Liver (tissue), 8 donors: ENCODE measurements at regions not wholly inside any gene's neighbourhood (a gene's known extent, or its start where the extent isn't known, plus 50 kb on each side); places are given as distances from the start of the nearest gene placed in this dataset.

Source experiments
- DNase-seq: peaks from one replicate; pipeline ENCODE4 v3.0.0-alpha.2; 2017; ENCODE audit warnings: low spot score
- H3K27ac ChIP-seq, 2 donors: one replicate each; pipeline ENCODE4 v1.7.0; 2013; ENCODE audit warnings: inconsistent platforms in 2 of 2, low read length in 2 of 2, control low read depth in 1 of 2, low read depth in 1 of 2, mild to moderate bottlenecking in 1 of 2
- H3K27me3 ChIP-seq, 4 donors: one replicate each; pipeline versions ENCODE4 v1.6.1 to v1.7.0; 2013; ENCODE audit warnings: low read length in 3 of 4, inconsistent platforms in 1 of 4, mild to moderate bottlenecking in 1 of 4, moderate library complexity in 1 of 4; ENCODE audit not compliant: control insufficient read depth in 4 of 4, insufficient read depth in 4 of 4
- H3K36me3 ChIP-seq, 4 donors: one replicate each; pipeline versions ENCODE4 v1.6.1 to v1.7.0; 2013; ENCODE audit warnings: low read length in 3 of 4, mild to moderate bottlenecking in 3 of 4, low read depth in 1 of 4, moderate library complexity in 1 of 4; ENCODE audit not compliant: control insufficient read depth in 4 of 4, insufficient read depth in 3 of 4
- H3K4me1 ChIP-seq, 4 donors: one replicate each; pipeline versions ENCODE4 v1.6.1 to v1.7.0; 2013; ENCODE audit warnings: low read length in 3 of 4, mild to moderate bottlenecking in 3 of 4, moderate library complexity in 1 of 4; ENCODE audit not compliant: control insufficient read depth in 4 of 4, insufficient read depth in 4 of 4
- H3K4me3 ChIP-seq, 3 donors: one replicate each; pipeline versions ENCODE4 v1.6.1 to v1.7.0; 2013; ENCODE audit warnings: low read length in 3 of 3, control low read depth in 1 of 3, low read depth in 1 of 3, mild to moderate bottlenecking in 1 of 3
- H3K9ac ChIP-seq, 2 donors: one replicate each; pipeline ENCODE4 v1.7.0; 2013; ENCODE audit warnings: low read length in 2 of 2, mild to moderate bottlenecking in 2 of 2, moderate library complexity in 2 of 2, control low read depth in 1 of 2, low read depth in 1 of 2
- H3K9me3 ChIP-seq, 4 donors: one replicate each; pipeline versions ENCODE4 v1.6.1 to v1.7.0; 2013; ENCODE audit warnings: low read length in 3 of 4; ENCODE audit not compliant: control insufficient read depth in 4 of 4
- ATF3 ChIP-seq: IDR thresholded peaks from 2 replicates; pipeline ENCODE4 v1.6.1; 2016; ENCODE audit warnings: antibody characterized with exemption
- CTCF ChIP-seq: fragments of 150-350 bp; IDR thresholded peaks from 2 replicates; pipeline ENCODE4 v1.5.1; 2017; ENCODE audit warnings: improper control_type of control experiment, low read depth, low read length; ENCODE audit not compliant: missing input control
- EGR1 ChIP-seq, 2 donors: IDR thresholded peaks; 2 replicates each; pipeline ENCODE4 v1.6.1; 2016 to 2018; ENCODE audit warnings: antibody characterized with exemption in 2 of 2, low read depth in 2 of 2
- FOXA1 ChIP-seq: IDR thresholded peaks from 2 replicates; pipeline ENCODE4 v1.6.1; 2016; ENCODE audit warnings: antibody characterized with exemption
- FOXA2 ChIP-seq: IDR thresholded peaks from 2 replicates; pipeline ENCODE4 v1.6.1; 2016; ENCODE audit warnings: antibody characterized with exemption
- GABPA ChIP-seq, 2 donors: IDR thresholded peaks in 1 of 2; conservative IDR thresholded peaks in 1 of 2; 2 replicates each; pipeline ENCODE4 v1.6.1; 2016; ENCODE audit warnings: antibody characterized with exemption in 2 of 2, mild to moderate bottlenecking in 1 of 2, moderate library complexity in 1 of 2
- HNF4A ChIP-seq, 2 donors: conservative IDR thresholded peaks; 2 replicates each; pipeline ENCODE4 v1.6.1; 2016; ENCODE audit warnings: antibody characterized with exemption in 2 of 2, mild to moderate bottlenecking in 2 of 2
- JUND ChIP-seq, 2 donors: IDR thresholded peaks; 2 replicates each; pipeline ENCODE4 v1.6.1; 2016; ENCODE audit warnings: antibody characterized with exemption in 2 of 2
- MAX ChIP-seq: IDR thresholded peaks from 2 replicates; pipeline ENCODE4 v1.6.1; 2016; ENCODE audit warnings: antibody characterized with exemption
- RAD21 ChIP-seq, 2 donors: IDR thresholded peaks; 2 replicates each; pipeline ENCODE4 v1.6.1; 2016; ENCODE audit warnings: antibody characterized with exemption in 2 of 2, mild to moderate bottlenecking in 2 of 2
- REST ChIP-seq: IDR thresholded peaks from 2 replicates; pipeline ENCODE4 v1.6.1; 2016; ENCODE audit warnings: antibody characterized with exemption, mild to moderate bottlenecking
- RXRA ChIP-seq, 2 donors: IDR thresholded peaks; 2 replicates each; pipeline ENCODE4 v1.6.1; 2017 to 2018; ENCODE audit warnings: antibody characterized with exemption in 2 of 2, mild to moderate bottlenecking in 1 of 2
- SP1 ChIP-seq: IDR thresholded peaks from 2 replicates; pipeline ENCODE4 v1.6.1; 2018; ENCODE audit warnings: antibody characterized with exemption, mild to moderate bottlenecking
- TAF1 ChIP-seq: conservative IDR thresholded peaks from 2 replicates; pipeline ENCODE4 v1.6.1; 2016; ENCODE audit warnings: antibody characterized with exemption, mild to moderate bottlenecking
- YY1 ChIP-seq: IDR thresholded peaks from 2 replicates; pipeline ENCODE4 v1.6.1; 2016; ENCODE audit warnings: antibody characterized with exemption, mild to moderate bottlenecking
- ZBTB33 ChIP-seq: IDR thresholded peaks from 2 replicates; pipeline ENCODE4 v1.6.1; 2016; ENCODE audit warnings: antibody characterized with exemption
- WGBS: extraction: QIAGEN DNeasy Blood & Tissue Kit; methylation state at CpG from one replicate; pipeline ENCODE4 v1.1.7; 2013; 5-methylcytosine and 5-hydroxymethylcytosine counted together
- donor health status: healthy.
- donor health status: healthy.
- donor health status: healthy.
- donor health status: healthy.
- donor health status: healthy.

- TF ChIP-seq GABPA (IDR thresholded peaks at IDR 0.05 in 1 of 2, conservative IDR thresholded peaks at IDR 0.05 in 1 of 2) (no peak), RXRA (IDR thresholded peaks at IDR 0.05) (no peak)
Observed at GRCh38 chr18:64991102-64991501, 759.7 kb upstream of the CDH7 start (continued).

- H3K9me3 ChIP-seq: no peaks in the 10 kb centered on the region
- no peaks in the 10 kb centered on the region for H3K27me3 ChIP-seq
- H3K9ac ChIP-seq: no peak overlapping the region
- no peak overlapping the region for H3K4me3 ChIP-seq
- H3K27ac ChIP-seq: no peak overlapping the region
- no peak for TF ChIP-seq RXRA (IDR thresholded peaks at IDR 0.05)
- TF ChIP-seq FOXA2: no peak
- TF ChIP-seq YY1: no peak
- no peak for TF ChIP-seq GABPA (IDR thresholded peaks at IDR 0.05 in 1 of 2, conservative IDR thresholded peaks at IDR 0.05 in 1 of 2)
- TF ChIP-seq ZBTB33: no peak
- no peak for TF ChIP-seq SP1
- TF ChIP-seq JUND (IDR thresholded peaks at IDR 0.05): no peak
- TF ChIP-seq MAX: no peak
- TF ChIP-seq CTCF: no peak
- TF ChIP-seq REST: no peak
- no peak for TF ChIP-seq RAD21 (IDR thresholded peaks at IDR 0.05)
- TF ChIP-seq TAF1: no peak
- TF ChIP-seq EGR1 (IDR thresholded peaks at IDR 0.05; ENCODE audit: low read depth in 2 of 2): no peak
- no peak for TF ChIP-seq FOXA1
- no peak for TF ChIP-seq HNF4A (conservative IDR thresholded peaks at IDR 0.05)
- TF ChIP-seq ATF3: no peak
- DNase-seq: no peak
- WGBS: 68% methylated on average over 3 of the region's 3 CpGs
- H3K36me3 ChIP-seq: no peaks in the 10 kb centered on the region
- no peaks in the 10 kb centered on the region for H3K4me1 ChIP-seq
Observed at GRCh38 chr18:64986906-64987495, 763.8 kb upstream of the CDH7 start.
